ENCODE measurements at regions not wholly inside any gene's neighbourhood (a gene's known extent, or its start where the extent isn't known, plus 50 kb on each side); places are given as distances from the start of the nearest gene placed in this dataset.

DNA sequence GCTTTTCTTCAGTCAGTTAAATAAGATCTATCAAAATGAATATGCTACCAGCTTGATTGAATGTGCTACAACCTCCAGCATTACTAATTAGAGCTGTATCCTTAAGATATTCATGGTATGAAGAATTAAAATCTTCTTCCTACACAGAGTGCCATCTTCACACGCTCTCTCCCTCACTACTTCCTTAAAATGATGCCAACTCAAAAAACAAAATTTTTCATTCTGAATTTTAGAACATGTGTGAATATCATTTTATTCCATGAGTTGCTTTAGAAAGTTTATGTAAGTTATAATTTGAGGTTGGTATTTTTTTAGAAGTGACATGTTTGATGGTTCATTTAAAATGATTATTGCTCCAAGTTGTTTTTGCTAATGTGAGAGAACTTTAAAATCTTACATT is 407.5 kb upstream of the CELF2 start:
- Mint-ChIP-seq H3K27ac (ENCODE audit: low read depth) (no peak overlapping the region), H3K4me1 (no peaks in the 10 kb centered on the region), H3K27me3 (no peaks in the 10 kb centered on the region), H3K9me3 (peaks cover 1% of the 10 kb centered on the region), H3K36me3 (ENCODE audit: insufficient read depth) (peaks cover 4% of the 10 kb centered on the region), H3K4me3 (no peak overlapping the region)
- no peak for ATAC-seq (replicated peaks; ENCODE audit: extremely low read depth, poor library complexity, severe bottlenecking)
- DNase-seq (ENCODE audit: low spot score in 2 of 2): no peak

GRCh38 chr10:10612151-10612550 is 405.5 kb upstream of the CELF2 start:
- H3K27ac Mint-ChIP-seq (ENCODE audit: low read depth): no peak overlapping the region

DNA sequence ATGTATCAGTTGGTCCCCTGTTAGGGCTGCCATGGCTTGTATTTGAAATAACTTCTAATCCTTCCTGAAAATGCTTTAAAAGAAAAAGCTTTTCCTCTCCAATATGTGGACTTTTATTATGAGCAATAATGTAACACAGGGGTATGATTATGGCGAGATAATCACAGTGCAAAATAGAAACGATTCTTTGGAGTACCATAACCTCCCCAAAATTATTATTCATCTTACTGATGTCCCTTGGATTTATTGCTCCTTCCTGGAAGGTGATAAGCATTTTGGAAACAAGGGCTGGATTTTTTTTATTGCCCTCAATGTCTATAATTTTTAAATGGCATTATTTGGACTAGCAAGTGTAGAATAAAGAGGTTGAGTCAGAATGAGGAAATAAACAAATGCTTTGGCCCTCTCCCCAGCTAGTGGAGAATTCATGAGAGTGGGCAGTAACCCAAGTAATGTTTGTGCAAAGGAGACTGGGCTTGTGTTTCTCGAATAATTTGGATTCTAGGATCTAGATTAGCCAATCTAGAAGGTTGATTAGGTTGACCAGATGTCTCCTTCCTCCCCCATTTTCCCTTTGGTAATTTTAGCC is 403.9 kb upstream of the CELF2 start:
- H3K27me3 Mint-ChIP-seq: no peaks in the 10 kb centered on the region
- no peak for ATAC-seq (replicated peaks; ENCODE audit: extremely low read depth, poor library complexity, severe bottlenecking)
- no peak overlapping the region for H3K27ac Mint-ChIP-seq (ENCODE audit: low read depth)
- no peak for DNase-seq (ENCODE audit: low spot score in 2 of 2)
- H3K36me3 Mint-ChIP-seq (ENCODE audit: insufficient read depth): peaks cover 4% of the 10 kb centered on the region
- H3K4me1 Mint-ChIP-seq: no peaks in the 10 kb centered on the region
- H3K9me3 Mint-ChIP-seq: no peaks in the 10 kb centered on the region
- no peak overlapping the region for H3K4me3 Mint-ChIP-seq

More at GRCh38 chr10:10612151-10612550, 405.5 kb upstream of the CELF2 start:
- peaks cover 4% of the 10 kb centered on the region for H3K36me3 Mint-ChIP-seq (ENCODE audit: insufficient read depth)
- no peak overlapping the region for H3K4me3 Mint-ChIP-seq
- H3K9me3 Mint-ChIP-seq: no peaks in the 10 kb centered on the region
- no peaks in the 10 kb centered on the region for H3K4me1 Mint-ChIP-seq
- DNase-seq (ENCODE audit: low spot score in 2 of 2) (no peak), ATAC-seq (replicated peaks; ENCODE audit: extremely low read depth, poor library complexity, severe bottlenecking) (no peak)
- H3K27me3 Mint-ChIP-seq: no peaks in the 10 kb centered on the region

GRCh38 chr10:10617686-10618085 is 400.0 kb upstream of the CELF2 start:
- DNase-seq (ENCODE audit: low spot score in 2 of 2) (no peak), ATAC-seq (replicated peaks; ENCODE audit: extremely low read depth, poor library complexity, severe bottlenecking) (no peak)
- Mint-ChIP-seq H3K36me3 (ENCODE audit: insufficient read depth) (no peaks in the 10 kb centered on the region), H3K27ac (ENCODE audit: low read depth) (no peak overlapping the region), H3K4me3 (no peak overlapping the region), H3K4me1 (no peaks in the 10 kb centered on the region), H3K9me3 (peaks cover 5% of the 10 kb centered on the region), H3K27me3 (no peaks in the 10 kb centered on the region)

GRCh38 chr10:10618139-10618538 is 399.5 kb upstream of the CELF2 start:
- ATAC-seq (replicated peaks; ENCODE audit: extremely low read depth, poor library complexity, severe bottlenecking): no peak
- H3K4me3 Mint-ChIP-seq: no peak overlapping the region
- H3K9me3 Mint-ChIP-seq: peaks cover 5% of the 10 kb centered on the region
- no peak overlapping the region for H3K27ac Mint-ChIP-seq (ENCODE audit: low read depth)
- no peaks in the 10 kb centered on the region for H3K36me3 Mint-ChIP-seq (ENCODE audit: insufficient read depth)
- no peak for DNase-seq (ENCODE audit: low spot score in 2 of 2)
- no peaks in the 10 kb centered on the region for H3K27me3 Mint-ChIP-seq
- no peaks in the 10 kb centered on the region for H3K4me1 Mint-ChIP-seq

DNA sequence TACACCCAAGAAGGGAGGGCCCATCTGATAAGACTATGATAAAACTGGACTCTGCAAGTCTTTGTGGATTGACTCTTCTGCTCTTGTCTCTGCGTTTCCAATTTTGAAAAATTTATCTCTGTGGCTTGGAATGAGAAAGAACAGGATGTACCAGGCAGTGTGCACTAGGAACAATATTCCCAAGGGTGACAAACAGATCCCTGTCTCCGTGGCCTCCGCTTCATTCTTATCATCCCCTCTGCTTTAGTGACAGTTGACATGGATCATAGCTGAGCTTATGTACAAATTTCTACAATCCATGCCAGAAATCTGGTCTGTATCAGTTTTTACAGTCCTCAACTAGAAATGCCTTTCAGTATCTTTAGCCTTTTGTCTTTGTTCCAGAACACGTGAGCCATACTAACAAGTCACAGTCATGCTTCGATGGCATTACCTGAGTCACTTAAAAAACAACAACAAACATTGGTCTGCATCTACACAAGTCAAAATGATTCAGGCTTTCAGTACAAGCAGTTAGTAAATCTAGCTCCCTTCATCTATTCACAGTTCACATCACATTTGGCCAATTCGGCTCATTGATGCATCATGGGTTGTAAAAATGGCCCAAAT is 393.6 kb upstream of the CELF2 start:
- no peak overlapping the region for H3K4me3 Mint-ChIP-seq
- no peaks in the 10 kb centered on the region for H3K27me3 Mint-ChIP-seq
- H3K4me1 Mint-ChIP-seq: no peaks in the 10 kb centered on the region
- H3K9me3 Mint-ChIP-seq: peaks cover 5% of the 10 kb centered on the region
- H3K36me3 Mint-ChIP-seq (ENCODE audit: insufficient read depth): peaks cover 2% of the 10 kb centered on the region
- DNase-seq (ENCODE audit: low spot score in 2 of 2) (no peak), ATAC-seq (replicated peaks; ENCODE audit: extremely low read depth, poor library complexity, severe bottlenecking) (no peak)
- H3K27ac Mint-ChIP-seq (ENCODE audit: low read depth): no peak overlapping the region

DNA sequence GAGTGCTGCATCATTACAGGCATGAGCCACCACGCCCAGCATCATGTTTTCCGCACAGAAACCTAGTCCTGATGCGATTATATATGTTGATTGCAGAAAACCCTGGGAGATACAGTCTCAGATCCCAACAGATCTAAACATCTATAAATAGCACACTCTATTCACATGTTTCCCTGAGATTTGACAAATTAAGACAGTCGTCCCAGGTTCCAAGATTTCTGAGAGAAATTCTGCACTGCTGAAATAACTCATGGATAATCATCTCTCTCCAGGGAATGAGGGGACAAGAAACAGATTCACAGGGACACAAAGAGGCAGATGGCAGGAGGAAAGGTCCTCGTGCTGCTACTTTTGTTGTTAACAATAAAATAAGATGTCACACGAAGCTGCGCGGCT is 393.1 kb upstream of the CELF2 start:
- Mint-ChIP-seq H3K27ac (ENCODE audit: low read depth) (no peak overlapping the region), H3K9me3 (peaks cover 3% of the 10 kb centered on the region), H3K27me3 (no peaks in the 10 kb centered on the region), H3K4me3 (no peak overlapping the region), H3K36me3 (ENCODE audit: insufficient read depth) (peaks cover 2% of the 10 kb centered on the region), H3K4me1 (no peaks in the 10 kb centered on the region)
- DNase-seq (ENCODE audit: low spot score in 2 of 2) (no peak), ATAC-seq (replicated peaks; ENCODE audit: extremely low read depth, poor library complexity, severe bottlenecking) (no peak)

- Mint-ChIP-seq H3K4me1 (no peaks in the 10 kb centered on the region), H3K27ac (ENCODE audit: low read depth) (no peak overlapping the region)
These were observed 392.2 kb upstream of the CELF2 start for GRCh38 chr10:10625491-10625890.

DNA sequence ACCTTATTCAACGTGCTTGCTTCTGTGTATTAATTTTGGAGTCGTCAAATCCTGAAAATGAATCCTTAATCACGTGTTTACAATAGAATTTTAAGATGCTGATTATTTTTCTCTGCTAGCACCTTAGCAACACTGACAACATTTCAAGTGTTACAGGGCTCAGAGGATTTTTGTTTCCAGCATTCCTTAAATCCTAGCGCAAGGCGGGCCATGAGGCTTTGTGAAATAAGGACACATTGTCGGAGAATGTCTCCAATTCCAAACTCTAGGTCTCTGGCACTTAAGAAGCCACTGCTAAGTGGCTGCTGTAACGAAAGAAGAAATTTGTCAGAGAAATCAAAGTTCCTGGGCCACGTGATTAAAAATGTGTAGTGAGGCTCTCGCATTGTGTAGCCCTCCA is 390.9 kb upstream of the CELF2 start:
- H3K4me3 Mint-ChIP-seq: no peak overlapping the region
- H3K36me3 Mint-ChIP-seq (ENCODE audit: insufficient read depth): peaks cover 2% of the 10 kb centered on the region
- no peaks in the 10 kb centered on the region for H3K9me3 Mint-ChIP-seq
- ATAC-seq (replicated peaks; ENCODE audit: extremely low read depth, poor library complexity, severe bottlenecking) (no peak), DNase-seq (ENCODE audit: low spot score in 2 of 2) (no peak)
- H3K4me1 Mint-ChIP-seq: no peaks in the 10 kb centered on the region
- H3K27ac Mint-ChIP-seq (ENCODE audit: low read depth): no peak overlapping the region
- H3K27me3 Mint-ChIP-seq: no peaks in the 10 kb centered on the region

More at GRCh38 chr10:10625491-10625890, 392.2 kb upstream of the CELF2 start:
- H3K36me3 Mint-ChIP-seq (ENCODE audit: insufficient read depth): peaks cover 2% of the 10 kb centered on the region
- no peaks in the 10 kb centered on the region for H3K9me3 Mint-ChIP-seq
- DNase-seq (ENCODE audit: low spot score in 2 of 2) (no peak), ATAC-seq (replicated peaks; ENCODE audit: extremely low read depth, poor library complexity, severe bottlenecking) (no peak)
- no peaks in the 10 kb centered on the region for H3K27me3 Mint-ChIP-seq
- H3K4me3 Mint-ChIP-seq: no peak overlapping the region

DNA sequence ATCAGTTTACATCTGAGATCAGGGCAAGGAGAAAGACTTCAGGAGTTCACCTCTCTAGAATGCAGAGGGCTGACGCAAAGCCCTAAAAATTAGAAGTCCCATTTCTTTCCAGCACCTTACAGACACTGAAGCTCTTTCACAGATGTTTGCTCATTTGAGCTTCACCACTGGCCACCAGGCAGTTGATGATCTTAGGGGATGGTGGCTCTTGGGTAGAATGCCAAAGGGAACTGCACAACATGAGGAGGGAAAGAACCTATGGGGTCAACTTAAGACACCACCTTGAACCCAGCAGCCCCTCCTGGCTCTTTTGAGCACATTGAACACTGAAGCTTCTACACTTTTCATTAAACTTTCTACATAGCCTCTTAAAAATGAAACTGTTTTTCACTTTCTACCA is 390.3 kb upstream of the CELF2 start:
- H3K4me3 Mint-ChIP-seq: no peak overlapping the region
- no peak overlapping the region for H3K27ac Mint-ChIP-seq (ENCODE audit: low read depth)
- H3K36me3 Mint-ChIP-seq (ENCODE audit: insufficient read depth): peaks cover 2% of the 10 kb centered on the region
- H3K4me1 Mint-ChIP-seq: no peaks in the 10 kb centered on the region
- DNase-seq (ENCODE audit: low spot score in 2 of 2) (no peak), ATAC-seq (replicated peaks; ENCODE audit: extremely low read depth, poor library complexity, severe bottlenecking) (no peak)
- no peaks in the 10 kb centered on the region for H3K9me3 Mint-ChIP-seq
- no peaks in the 10 kb centered on the region for H3K27me3 Mint-ChIP-seq

GRCh38 chr10:10629512-10629911 is 388.2 kb upstream of the CELF2 start:
- H3K4me3 Mint-ChIP-seq: no peak overlapping the region
- H3K27me3 Mint-ChIP-seq: no peaks in the 10 kb centered on the region
- H3K4me1 Mint-ChIP-seq: no peaks in the 10 kb centered on the region
- peaks cover 2% of the 10 kb centered on the region for H3K36me3 Mint-ChIP-seq (ENCODE audit: insufficient read depth)
- no peaks in the 10 kb centered on the region for H3K9me3 Mint-ChIP-seq
- no peak for ATAC-seq (replicated peaks; ENCODE audit: extremely low read depth, poor library complexity, severe bottlenecking)
- no peak for DNase-seq (ENCODE audit: low spot score in 2 of 2)
- no peak overlapping the region for H3K27ac Mint-ChIP-seq (ENCODE audit: low read depth)

DNA sequence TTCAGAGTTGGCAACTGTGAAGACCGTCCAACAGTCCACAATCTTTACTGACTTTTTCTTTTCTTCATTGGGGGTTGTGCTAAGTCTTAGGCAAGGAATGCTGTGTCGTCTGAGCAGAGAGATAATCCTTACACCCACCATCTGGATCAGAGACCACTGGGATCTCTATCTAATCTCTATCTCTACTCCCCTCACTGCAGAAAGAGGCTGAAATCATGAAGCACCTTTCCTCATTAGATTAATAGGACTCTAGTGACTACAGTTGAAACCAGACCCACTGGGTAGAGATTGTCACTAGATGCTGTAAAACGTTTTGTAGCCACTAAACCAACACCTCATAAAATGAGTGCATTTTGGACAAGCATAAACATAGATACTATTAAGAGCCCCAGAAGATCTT is 387.4 kb upstream of the CELF2 start:
- Mint-ChIP-seq H3K36me3 (ENCODE audit: insufficient read depth) (peaks cover 2% of the 10 kb centered on the region), H3K4me1 (no peaks in the 10 kb centered on the region), H3K27ac (ENCODE audit: low read depth) (no peak overlapping the region), H3K4me3 (no peak overlapping the region), H3K9me3 (no peaks in the 10 kb centered on the region), H3K27me3 (peaks cover 6% of the 10 kb centered on the region)
- no peak for DNase-seq (ENCODE audit: low spot score in 2 of 2)
- no peak for ATAC-seq (replicated peaks; ENCODE audit: extremely low read depth, poor library complexity, severe bottlenecking)

DNA sequence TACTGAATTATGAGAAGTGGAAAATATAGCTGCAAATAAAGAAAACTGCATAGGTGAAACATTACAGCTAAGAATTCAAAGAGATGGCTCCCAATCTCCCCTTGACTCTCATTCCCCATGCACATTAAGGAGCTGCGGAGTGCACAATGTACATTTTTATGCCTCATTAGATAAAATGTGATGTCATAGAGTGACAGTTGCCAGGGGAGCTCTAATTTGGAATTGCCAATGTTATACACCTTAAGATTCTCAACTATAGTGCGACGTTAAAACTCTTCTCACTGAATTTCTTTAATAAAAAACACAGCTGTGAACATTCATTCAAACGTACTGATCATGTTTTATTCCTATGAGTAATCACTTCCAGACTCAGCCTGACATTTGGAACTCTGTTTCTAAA is 386.9 kb upstream of the CELF2 start:
- no peak overlapping the region for H3K27ac Mint-ChIP-seq (ENCODE audit: low read depth)
- no peaks in the 10 kb centered on the region for H3K4me1 Mint-ChIP-seq

More for the DNA sequence above, 386.9 kb upstream of the CELF2 start:
- peaks cover 2% of the 10 kb centered on the region for H3K36me3 Mint-ChIP-seq (ENCODE audit: insufficient read depth)
- H3K27me3 Mint-ChIP-seq: peaks cover 11% of the 10 kb centered on the region
- ATAC-seq (replicated peaks; ENCODE audit: extremely low read depth, poor library complexity, severe bottlenecking) (no peak), DNase-seq (ENCODE audit: low spot score in 2 of 2) (no peak)
- no peak overlapping the region for H3K4me3 Mint-ChIP-seq
- no peaks in the 10 kb centered on the region for H3K9me3 Mint-ChIP-seq
